Smooth muscle cell (in vitro differentiated cells): ENCODE measurements at regions not wholly inside any gene's neighbourhood (a gene's known extent, or its start where the extent isn't known, plus 50 kb on each side); places are given as distances from the start of the nearest gene placed in this dataset.
A peak's percentile ranks its signal among the peaks of the same experiment; 100 is the strongest.

Experiments
- DNase-seq: peaks from one replicate; lab custom pipeline; 2025; ENCODE audit not compliant: unreplicated experiment; lab: John Stamatoyannopoulos, UW
- H2AFZ ChIP-seq: fragments of 200-600 bp; sonication (generic); 2 replicates; pipeline ENCODE4 v1.6.0; 2016; ENCODE audit warnings: antibody characterized with exemption, low read depth, mild to moderate bottlenecking
- H3F3A ChIP-seq: fragments of 200-600 bp; sonication (generic); 2 replicates; pipeline ENCODE4 v1.6.0; 2017; ENCODE audit warnings: antibody characterized with exemption, low read depth
- H3K27ac ChIP-seq: fragments of 200-600 bp; sonication (generic); 2 replicates; pipeline ENCODE4 v1.5.1; 2016; ENCODE audit warnings: low read depth, mild to moderate bottlenecking
- H3K27me3 ChIP-seq: fragments of 200-600 bp; sonication (generic); 2 replicates; pipeline ENCODE4 v1.6.1; 2016; ENCODE audit warnings: low read depth, mild to moderate bottlenecking
- H3K36me3 ChIP-seq: fragments of 200-600 bp; sonication (generic); 2 replicates; pipeline ENCODE4 v1.5.1; 2016; ENCODE audit warnings: low read depth
- H3K4me1 ChIP-seq: fragments of 200-600 bp; sonication (generic); 2 replicates; pipeline ENCODE4 v1.5.1; 2016; ENCODE audit warnings: low read depth
- H3K4me2 ChIP-seq: fragments of 200-600 bp; sonication (generic); 2 replicates; pipeline ENCODE4 v1.6.0; 2016; ENCODE audit warnings: mild to moderate bottlenecking
- H3K4me3 ChIP-seq: fragments of 200-600 bp; sonication (generic); 2 replicates; pipeline ENCODE4 v1.5.1; 2016; ENCODE audit warnings: mild to moderate bottlenecking
- H3K79me2 ChIP-seq: fragments of 200-600 bp; sonication (generic); 2 replicates; pipeline ENCODE4 v1.6.0; 2016; ENCODE audit warnings: low read depth, mild to moderate bottlenecking
- H3K9ac ChIP-seq: fragments of 200-600 bp; sonication (generic); 2 replicates; pipeline ENCODE4 v1.6.0; 2016; ENCODE audit warnings: low read depth
- H3K9me3 ChIP-seq: fragments of 200-600 bp; sonication (generic); replicated peaks from 2 replicates; pipeline ENCODE4 v1.5.1; 2016; ENCODE audit warnings: low read depth
- H4K20me1 ChIP-seq: fragments of 200-600 bp; sonication (generic); 2 replicates; pipeline ENCODE4 v1.6.0; 2016; ENCODE audit warnings: low read depth
- CTCF ChIP-seq: fragments of 200-600 bp; sonication (generic); IDR thresholded peaks from 2 replicates; pipeline ENCODE4 v1.5.1; 2017; ENCODE audit warnings: borderline replicate concordance, mild to moderate bottlenecking, antibody characterized with exemption; ENCODE audit not compliant: insufficient read depth, poor library complexity, severe bottlenecking
- WGBS: methylation state at CpG from one replicate; pipeline ENCODE4 v1.1.7; 2016; ENCODE audit warnings: low lambda C conversion rate; 5-methylcytosine and 5-hydroxymethylcytosine counted together

- no peak overlapping the region for H3K9ac ChIP-seq
- 92% methylated on average over 1 of the region's 1 CpG for WGBS
- DNase-seq, result no peak
- H2AFZ ChIP-seq, result no peak overlapping the region
- no peak overlapping the region for H3K4me3 ChIP-seq
- no peaks in the 10 kb centered on the region for H3K9me3 ChIP-seq
- no peaks in the 10 kb centered on the region for H3K79me2 ChIP-seq
- no peak overlapping the region for H3K4me2 ChIP-seq
- H3K27ac ChIP-seq, result no peak overlapping the region
- H3K36me3 ChIP-seq, result no peaks in the 10 kb centered on the region
- no peak for TF ChIP-seq CTCF
- no peaks in the 10 kb centered on the region for H3F3A ChIP-seq
- H3K4me1 ChIP-seq, result no peaks in the 10 kb centered on the region
- no peaks in the 10 kb centered on the region for H3K27me3 ChIP-seq
- no peaks in the 10 kb centered on the region for H4K20me1 ChIP-seq
Measured at GRCh38 chr6:130593200-130593599, 227.4 kb downstream of the TMEM200A start.

GRCh38 chr6:130593948-130594347, 228.1 kb downstream of the TMEM200A start:
- H3F3A ChIP-seq, result no peaks in the 10 kb centered on the region
- TF ChIP-seq CTCF, result no peak
- no peaks in the 10 kb centered on the region for H3K79me2 ChIP-seq
- no peak overlapping the region for H2AFZ ChIP-seq
- no peaks in the 10 kb centered on the region for H3K27me3 ChIP-seq
- H3K4me2 ChIP-seq, result no peak overlapping the region
- no peaks in the 10 kb centered on the region for H3K4me1 ChIP-seq
- H3K9me3 ChIP-seq, result no peaks in the 10 kb centered on the region
- no peaks in the 10 kb centered on the region for H3K36me3 ChIP-seq
- WGBS, result 80% methylated on average over 3 of the region's 3 CpGs
- H3K27ac ChIP-seq, result no peak overlapping the region
- H4K20me1 ChIP-seq, result no peaks in the 10 kb centered on the region
- H3K9ac ChIP-seq, result no peak overlapping the region
- DNase-seq, result no peak
- H3K4me3 ChIP-seq, result no peak overlapping the region

GRCh38 chr6:130598021-130598989, 228.9 kb upstream of the SMLR1 start:
- Histone ChIP-seq H3K4me3 (no peak overlapping the region), H3K9ac (no peak overlapping the region), H3K4me2 (no peak overlapping the region), H3K36me3 (no peaks in the 10 kb centered on the region), H3K27ac (no peak overlapping the region), H4K20me1 (no peaks in the 10 kb centered on the region), H2AFZ (peak overlapping the region; percentile 52), H3K27me3 (no peaks in the 10 kb centered on the region), H3F3A (peaks cover 12% of the 10 kb centered on the region), H3K79me2 (no peaks in the 10 kb centered on the region), H3K4me1 (peaks cover 15% of the 10 kb centered on the region), H3K9me3 (no peaks in the 10 kb centered on the region)
- WGBS, result 82% methylated on average over 2 of the region's 2 CpGs
- DNase-seq, result no peak
- no peak for TF ChIP-seq CTCF
